Fibroblast of skin of right biceps (primary cell): ENCODE measurements at regions not wholly inside any gene's neighbourhood (a gene's known extent, or its start where the extent isn't known, plus 50 kb on each side); places are given as distances from the start of the nearest gene placed in this dataset.
"Not testable (repeated sequence)": the region's sequence is repeated elsewhere in the genome, so short reads cannot be mapped to it uniquely, and the experiment has no call there.

Experiments used
- DNase-seq: peaks from one replicate; pipeline ENCODE4 v3.0.0-alpha.2; 2013

- peak; percentile 68 for DNase-seq
Observed at GRCh38 chr2:175872721-175873120, 129.3 kb downstream of the LNPK start.

GRCh38 chr2:175872005-175872348 is 130.1 kb downstream of the LNPK start:
- DNase-seq: no peak

GRCh38 chr2:175871331-175872004 is 130.6 kb downstream of the LNPK start:
- peak; percentile 73 for DNase-seq

DNA sequence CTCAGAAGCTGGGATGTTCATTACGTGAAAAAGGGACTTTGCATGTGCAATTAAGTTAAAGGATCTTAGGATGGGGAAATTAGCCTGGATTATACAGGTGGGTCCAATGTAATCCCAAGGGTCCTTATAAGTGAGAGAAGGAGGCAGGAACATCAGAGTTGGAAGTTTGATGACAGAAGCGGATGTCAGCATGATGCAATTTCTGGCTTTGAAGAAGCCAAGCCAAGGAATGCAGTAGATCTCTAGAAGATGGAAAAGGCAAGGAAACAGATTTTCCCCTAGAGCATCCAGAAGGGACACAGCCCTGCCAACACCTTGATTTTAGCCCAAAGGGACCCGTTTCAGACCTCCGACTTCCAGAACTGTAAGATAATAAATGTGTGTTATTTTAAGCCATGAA is 136.4 kb downstream of the LNPK start:
- DNase-seq: no peak

DNA sequence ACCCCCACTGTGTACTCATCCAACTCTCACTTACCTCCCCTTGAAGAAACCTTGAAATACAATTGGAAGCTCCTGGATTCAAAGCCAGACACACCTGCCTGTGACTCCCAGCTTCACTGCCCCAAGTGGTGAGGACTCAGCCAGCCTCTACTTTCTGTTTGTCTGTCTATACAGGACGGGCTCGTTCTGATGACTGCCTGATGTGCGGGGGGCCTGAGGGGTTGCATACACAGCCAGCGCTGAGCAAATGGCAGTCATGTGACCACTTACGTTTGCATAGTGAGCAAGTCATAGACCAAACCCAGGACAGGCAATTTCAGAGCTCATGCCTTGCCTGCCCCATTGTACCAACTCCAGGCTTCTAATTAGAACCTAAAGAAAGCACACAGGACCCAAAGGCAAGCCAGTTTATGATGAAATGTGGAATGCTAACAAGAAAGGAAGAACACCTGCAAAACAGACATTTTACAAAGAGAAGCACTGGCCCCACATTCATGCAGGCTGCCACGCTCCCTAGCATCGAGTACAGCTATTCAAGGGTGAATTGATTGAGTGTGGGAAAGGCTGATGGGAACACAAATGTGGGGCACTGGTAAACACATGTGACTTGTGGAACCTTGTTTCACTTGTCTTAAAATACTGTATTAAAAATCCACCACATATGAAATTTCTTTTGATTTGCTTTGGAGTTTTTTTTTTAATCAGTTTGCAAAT is 137.8 kb downstream of the LNPK start:
- no peak for DNase-seq

DNA sequence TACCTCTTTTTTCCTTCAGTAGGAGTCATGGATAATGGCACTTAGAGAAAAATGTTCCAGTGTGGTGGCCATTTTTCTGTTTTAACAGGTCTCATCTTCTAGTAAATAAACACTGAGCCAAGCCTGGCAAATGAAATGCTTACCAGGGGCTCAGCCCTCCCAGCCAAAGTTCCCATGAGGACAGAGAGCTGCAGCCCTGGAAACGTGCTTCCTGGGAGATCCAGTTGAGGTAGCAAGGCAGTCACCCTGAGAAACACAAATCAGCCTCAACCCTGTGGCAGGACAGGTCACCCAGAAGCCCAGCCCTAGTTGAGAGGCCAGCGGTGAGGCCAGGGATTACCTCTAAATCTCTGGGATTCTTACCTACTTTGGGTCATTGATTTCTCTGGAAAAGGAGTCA is 140.1 kb downstream of the LNPK start:
- no peak for DNase-seq

- no peak for DNase-seq
Observed at GRCh38 chr2:175855794-175856453, 146.1 kb downstream of the LNPK start.

GRCh38 chr2:175855236-175855635 is 146.8 kb downstream of the LNPK start:
- DNase-seq: no peak

- DNase-seq: no peak
Observed at GRCh38 chr2:175854665-175855064, 147.4 kb downstream of the LNPK start.

DNA sequence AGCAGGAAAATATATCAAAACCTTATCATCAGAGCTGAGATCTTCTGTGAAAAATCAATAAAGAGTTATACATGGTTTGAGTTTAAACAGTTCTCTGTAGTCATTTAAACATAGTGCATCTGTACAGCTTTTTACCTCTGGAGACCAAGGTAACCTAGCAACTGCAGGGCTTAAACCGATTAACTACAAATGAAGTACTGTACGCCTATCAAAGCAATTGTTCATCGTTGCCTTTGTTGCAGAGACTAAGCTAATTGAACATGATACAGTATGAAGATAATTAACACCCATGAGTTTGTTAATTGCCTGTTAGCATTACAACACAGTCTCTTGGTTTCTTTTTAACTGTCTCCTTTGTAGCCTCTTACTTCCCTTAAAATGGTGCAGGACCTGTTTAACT is 147.9 kb downstream of the LNPK start:
- no peak for DNase-seq

- no peak for DNase-seq
Observed at GRCh38 chr2:175853616-175853890, 148.5 kb downstream of the LNPK start.

DNA sequence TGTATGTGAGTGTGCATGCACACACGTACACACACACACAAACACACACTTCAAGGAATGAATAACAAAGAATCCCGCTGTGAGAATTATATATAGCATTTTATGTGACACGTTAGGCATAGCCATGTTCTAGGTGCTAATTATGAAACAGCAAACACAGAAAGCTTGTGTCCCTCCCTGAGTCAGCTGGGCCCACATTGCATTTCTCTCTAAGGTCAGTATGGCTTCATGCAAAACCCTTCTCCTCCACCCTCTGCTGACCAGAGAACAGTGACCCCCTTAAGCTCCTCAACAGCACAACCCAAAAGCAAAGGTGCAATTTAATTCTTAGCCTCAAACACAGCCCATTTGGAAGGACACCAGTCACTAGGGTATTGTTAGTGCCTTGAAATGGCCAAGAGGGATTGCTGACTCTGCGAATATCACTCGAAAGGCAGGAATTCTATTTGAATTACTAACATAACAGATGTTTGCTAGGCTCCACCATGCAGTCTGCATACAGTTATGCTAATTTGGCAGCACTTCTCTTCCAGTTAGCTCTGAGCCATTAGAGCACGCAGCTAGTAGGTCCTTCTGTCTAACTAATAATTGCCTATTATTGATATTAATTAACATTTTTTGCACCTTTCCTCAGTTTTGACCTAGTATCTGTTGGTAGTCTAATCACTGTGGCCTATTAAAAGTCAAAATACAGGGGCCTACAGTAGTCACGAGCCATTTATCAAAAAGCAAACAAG is 149.0 kb downstream of the LNPK start:
- DNase-seq: no peak

DNA sequence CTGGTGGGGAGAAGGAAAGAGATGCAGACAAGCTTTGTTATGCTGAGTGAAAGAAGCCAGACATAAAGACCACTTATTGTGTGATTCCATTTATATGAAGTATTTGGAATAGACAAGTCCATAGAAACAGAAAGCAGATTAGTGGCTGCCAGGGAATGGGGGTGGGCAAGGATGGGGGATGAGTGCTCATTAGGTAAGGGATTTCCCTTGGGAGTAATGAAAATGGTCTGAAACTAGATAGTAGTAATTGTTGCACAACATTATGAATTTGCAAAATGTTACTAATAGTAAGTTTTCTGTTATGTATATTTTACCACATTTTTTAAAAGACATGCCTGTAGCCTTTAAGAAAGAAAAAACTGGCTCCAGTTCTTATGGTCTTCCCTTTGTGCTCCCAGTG is 154.9 kb downstream of the LNPK start:
- DNase-seq: peak; percentile 39

DNA sequence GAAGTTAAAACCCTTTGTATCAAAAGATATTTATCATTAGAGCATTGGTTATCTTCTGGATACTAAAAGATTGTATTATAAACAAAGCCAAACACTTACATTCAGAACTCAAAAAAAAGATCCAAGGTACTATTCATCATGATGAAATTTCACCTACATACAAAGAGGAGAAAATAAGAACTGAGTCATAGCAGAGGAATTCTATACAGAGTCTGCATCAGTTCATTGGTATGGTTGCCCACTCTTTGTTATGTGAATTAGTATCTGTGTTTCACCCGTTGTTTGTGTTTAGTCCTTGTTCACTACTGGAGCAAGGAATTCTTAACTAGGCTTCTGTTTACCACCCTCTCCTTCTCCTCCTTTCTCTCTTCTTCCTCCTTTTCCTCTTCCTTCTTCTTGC is 157.9 kb downstream of the LNPK start:
- DNase-seq: peak; percentile 79

DNA sequence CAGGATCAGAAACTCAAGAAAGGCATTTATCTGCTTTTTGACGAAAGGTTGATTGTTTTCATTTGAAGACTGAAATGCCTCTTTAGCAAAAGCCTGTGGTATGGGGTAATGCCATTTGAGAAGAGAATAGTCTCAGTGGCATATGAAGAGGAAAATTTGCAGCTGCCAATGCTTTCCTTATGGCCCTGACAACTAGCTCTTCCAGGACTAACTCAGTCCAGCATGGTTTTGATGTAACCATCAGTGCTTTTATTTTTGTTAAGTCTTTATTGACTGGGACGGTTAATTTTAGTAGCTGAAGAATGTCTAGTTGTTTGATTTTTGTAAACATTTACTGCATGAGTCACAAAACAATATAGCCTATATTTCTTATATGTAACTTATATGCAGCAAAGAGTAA is 158.4 kb downstream of the LNPK start:
- DNase-seq: no peak

- DNase-seq: peak; percentile 19
Observed at GRCh38 chr2:175842996-175843395, 159.1 kb downstream of the LNPK start.

DNA sequence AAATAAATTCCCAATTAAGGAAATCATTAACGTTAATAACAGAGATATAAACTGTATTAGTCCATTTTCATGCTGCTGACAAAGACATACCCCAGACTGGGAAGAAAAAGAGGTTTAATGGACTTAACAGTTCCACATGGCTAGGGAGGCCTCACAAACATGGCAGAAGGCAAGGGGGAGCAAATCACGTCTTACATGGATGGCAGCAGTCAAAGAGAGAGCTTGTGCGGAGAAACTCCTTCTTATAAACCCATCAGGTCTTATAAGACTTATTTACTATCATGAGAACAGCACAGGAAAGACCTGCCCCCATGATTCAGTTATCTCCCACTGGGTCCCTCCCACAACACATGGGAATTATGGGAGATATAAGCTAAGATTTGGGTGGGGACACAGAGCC is 161.3 kb downstream of the LNPK start:
- DNase-seq: not testable (repeated sequence)

- peak; percentile 42 for DNase-seq
Observed at GRCh38 chr2:175840256-175840655, 161.8 kb downstream of the LNPK start.

- DNase-seq: no peak
Observed at GRCh38 chr2:175838979-175839378, 163.1 kb downstream of the LNPK start.

DNA sequence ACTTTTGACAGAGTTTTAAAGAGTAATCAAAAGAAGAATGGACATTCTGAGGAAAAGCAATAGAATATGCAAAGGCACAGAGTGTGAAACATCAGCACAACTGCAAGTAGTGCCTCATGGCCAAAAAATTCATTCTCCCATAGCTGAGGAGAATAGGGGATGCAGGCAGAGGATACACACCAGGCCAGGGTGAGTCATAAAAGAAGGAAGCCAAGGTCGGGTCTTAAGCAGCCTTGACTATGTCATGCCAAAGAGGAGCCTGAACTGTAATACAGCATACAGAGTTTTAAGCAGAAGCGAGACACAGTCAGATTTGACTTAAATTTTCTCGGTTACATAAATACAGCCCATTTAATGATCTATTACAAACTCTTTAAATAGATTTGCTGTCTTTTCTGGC is 165.0 kb downstream of the LNPK start:
- DNase-seq: peak; percentile 93

GRCh38 chr2:175836361-175836760 is 165.7 kb downstream of the LNPK start:
- peak; percentile 55 for DNase-seq

- no peak for DNase-seq
Observed at GRCh38 chr2:175834477-175834876, 167.6 kb downstream of the LNPK start.

GRCh38 chr2:175832866-175833265 is 169.2 kb downstream of the LNPK start:
- peak; percentile 13 for DNase-seq

GRCh38 chr2:175829741-175830140 is 172.3 kb downstream of the LNPK start:
- DNase-seq: no peak
